Astrocyte of the cerebellum (primary cell): ENCODE measurements at regions not wholly inside any gene's neighbourhood (a gene's known extent, or its start where the extent isn't known, plus 50 kb on each side); places are given as distances from the start of the nearest gene placed in this dataset.

Experiments used
- DNase-seq: peaks from one replicate; pipeline ENCODE4 v3.0.0-alpha.2; 2011; ENCODE audit warnings: low read depth
- H3K4me3 ChIP-seq: 2 replicates; pipeline ENCODE4 v1.5.1; 2011; ENCODE audit warnings: mild to moderate bottlenecking, low read depth, low read length, moderate library complexity
- in situ Hi-C: cut with HindIII; loops from 2 replicates; pipeline ENCODE4 v1.10.0; 2017; ENCODE audit warnings: low sequenced_read_pairs
- TF ChIP-seq, protein P1 (sequence below): IDR thresholded peaks from 2 replicates; pipeline ENCODE4 v1.5.1; 2012; ENCODE audit warnings: low read length, low read depth, moderate library complexity, mild to moderate bottlenecking; ENCODE audit errors: missing control alignments

GRCh38 chr6:167446046-167446445, 121.2 kb downstream of the TTLL2 start:
- H3K4me3 ChIP-seq, result no peak overlapping the region
- in situ Hi-C loops, result no loop called here
- TF ChIP-seq, protein P1, sequence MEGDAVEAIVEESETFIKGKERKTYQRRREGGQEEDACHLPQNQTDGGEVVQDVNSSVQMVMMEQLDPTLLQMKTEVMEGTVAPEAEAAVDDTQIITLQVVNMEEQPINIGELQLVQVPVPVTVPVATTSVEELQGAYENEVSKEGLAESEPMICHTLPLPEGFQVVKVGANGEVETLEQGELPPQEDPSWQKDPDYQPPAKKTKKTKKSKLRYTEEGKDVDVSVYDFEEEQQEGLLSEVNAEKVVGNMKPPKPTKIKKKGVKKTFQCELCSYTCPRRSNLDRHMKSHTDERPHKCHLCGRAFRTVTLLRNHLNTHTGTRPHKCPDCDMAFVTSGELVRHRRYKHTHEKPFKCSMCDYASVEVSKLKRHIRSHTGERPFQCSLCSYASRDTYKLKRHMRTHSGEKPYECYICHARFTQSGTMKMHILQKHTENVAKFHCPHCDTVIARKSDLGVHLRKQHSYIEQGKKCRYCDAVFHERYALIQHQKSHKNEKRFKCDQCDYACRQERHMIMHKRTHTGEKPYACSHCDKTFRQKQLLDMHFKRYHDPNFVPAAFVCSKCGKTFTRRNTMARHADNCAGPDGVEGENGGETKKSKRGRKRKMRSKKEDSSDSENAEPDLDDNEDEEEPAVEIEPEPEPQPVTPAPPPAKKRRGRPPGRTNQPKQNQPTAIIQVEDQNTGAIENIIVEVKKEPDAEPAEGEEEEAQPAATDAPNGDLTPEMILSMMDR, result no peak
- DNase-seq, result no peak

DNA sequence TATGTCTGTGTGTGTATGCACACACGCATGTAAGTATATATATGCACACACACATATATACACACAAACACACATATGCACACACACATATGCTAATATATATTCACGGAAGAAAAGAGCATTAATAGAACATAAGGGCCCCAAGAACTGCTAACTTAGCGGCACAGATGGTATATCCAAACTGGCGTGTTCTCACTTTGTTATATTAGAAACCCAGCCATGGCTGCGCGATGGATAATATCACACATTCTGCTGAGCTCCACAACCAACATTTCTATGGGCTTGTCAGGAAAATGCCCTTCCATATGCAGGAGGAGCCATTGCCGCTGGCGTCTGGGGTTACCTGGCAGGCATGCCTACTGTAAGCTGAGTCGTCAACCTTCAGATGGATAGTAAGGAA, 122.1 kb downstream of the TTLL2 start:
- TF ChIP-seq, protein P1, result no peak
- in situ Hi-C loops, result no loop called here
- H3K4me3 ChIP-seq, result no peak overlapping the region
- no peak for DNase-seq

DNA sequence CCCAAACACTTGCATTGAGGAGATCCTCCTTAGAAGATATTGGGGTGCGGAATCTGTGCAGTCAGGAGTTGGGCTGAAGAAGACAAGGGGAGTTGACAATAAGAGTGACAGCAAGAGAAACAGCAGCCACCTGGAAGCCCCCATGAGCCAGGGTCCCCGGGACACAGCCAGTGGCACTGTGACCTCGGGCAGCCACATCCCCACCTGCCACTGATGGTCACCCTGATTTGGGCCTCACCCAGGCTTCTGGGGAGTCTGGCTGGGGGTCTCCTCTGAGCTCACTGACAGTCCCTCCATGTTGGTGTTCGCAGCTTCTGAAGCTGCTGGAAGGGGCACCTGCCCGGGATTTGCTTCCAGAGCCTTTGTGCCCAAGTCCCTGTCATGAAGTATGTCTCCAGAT, 123.5 kb downstream of the TTLL2 start:
- H3K4me3 ChIP-seq, result no peak overlapping the region
- in situ Hi-C loops, result no loop called here
- no peak for DNase-seq
- TF ChIP-seq, protein P1, result no peak

DNA sequence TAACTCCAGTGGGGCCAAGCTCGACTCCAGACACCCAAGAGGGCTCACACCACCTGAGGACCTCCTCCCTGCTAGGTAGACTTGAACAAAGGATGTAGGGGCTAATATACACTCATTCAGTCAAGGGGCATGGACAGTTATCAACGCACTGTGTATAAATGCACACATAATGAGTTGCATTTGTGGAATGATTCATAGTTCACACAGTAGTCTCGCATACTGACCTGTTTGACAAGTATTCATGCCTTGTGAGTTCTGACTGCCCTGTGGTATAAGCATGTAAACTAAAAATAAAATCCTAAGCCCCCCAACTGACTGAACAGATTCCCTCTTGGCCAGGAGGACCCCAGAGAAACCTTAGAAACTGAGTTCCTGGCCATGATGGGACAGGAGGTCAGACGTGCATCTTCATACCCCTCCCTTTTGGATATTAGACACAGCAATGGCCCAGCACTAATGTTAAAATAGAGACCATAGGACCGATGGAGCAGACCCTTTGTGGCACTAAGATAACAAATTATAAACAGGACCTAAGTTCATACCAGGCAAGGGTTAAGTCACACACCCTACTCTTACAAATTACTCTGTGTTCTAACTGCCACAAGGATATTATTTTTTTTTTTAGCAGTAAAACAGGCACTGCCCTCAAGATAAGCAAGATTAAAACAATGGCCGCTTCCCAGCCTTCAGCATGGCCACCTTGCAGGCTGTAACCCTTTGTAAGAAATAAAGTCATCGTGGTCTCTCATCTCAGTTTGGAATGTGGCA, 124.4 kb downstream of the TTLL2 start:
- no peak for DNase-seq
- no peak overlapping the region for H3K4me3 ChIP-seq
- in situ Hi-C loops, result no loop called here
- TF ChIP-seq, protein P1, result no peak

GRCh38 chr6:167450626-167451025, 125.7 kb downstream of the TTLL2 start:
- in situ Hi-C loops, result no loop called here
- TF ChIP-seq, protein P1, result no peak
- H3K4me3 ChIP-seq, result no peak overlapping the region
- no peak for DNase-seq

DNA sequence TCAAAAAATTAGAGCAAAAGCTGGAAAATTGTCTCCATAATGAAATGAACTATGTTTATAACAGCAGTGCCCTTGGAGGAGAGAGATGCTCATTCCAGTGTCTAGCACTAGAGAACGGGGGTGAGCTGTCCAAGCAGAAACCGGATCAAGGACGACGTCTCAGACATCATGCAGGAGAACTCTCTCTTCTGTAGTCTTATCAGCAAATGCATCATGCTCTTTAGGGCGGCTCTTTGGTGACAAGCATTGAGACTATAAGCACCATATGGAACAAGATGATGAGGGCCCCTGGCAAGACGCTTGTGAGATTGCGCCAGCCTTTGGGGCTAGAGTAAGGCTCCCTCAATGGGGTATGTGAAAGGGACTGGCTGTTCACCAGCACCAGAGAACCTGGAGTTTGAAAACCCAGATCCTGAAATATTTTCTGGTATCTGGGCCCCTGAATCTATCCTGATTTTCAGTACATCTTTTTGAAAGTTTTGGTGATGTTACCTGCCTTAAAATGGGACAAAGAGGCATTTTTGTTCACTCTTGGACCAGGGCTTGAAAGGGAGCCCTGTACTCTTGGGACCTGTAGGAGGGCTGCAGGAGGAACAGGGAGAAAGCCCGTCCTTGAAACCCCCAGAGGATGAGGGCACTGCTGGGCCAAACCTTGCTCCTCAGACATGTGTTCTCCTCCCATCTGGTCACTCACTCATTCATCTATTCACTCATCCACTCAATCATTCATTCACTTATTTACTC, 127.6 kb downstream of the TTLL2 start:
- TF ChIP-seq, protein P1, result no peak
- in situ Hi-C loops, result no loop called here
- no peak for DNase-seq
- no peak overlapping the region for H3K4me3 ChIP-seq
